HG02981 (cell line): ENCODE measurements at regions not wholly inside any gene's neighbourhood (a gene's known extent, or its start where the extent isn't known, plus 50 kb on each side); places are given as distances from the start of the nearest gene placed in this dataset.

Source experiments
- ATAC-seq: cut with Tn5 transposase; IDR thresholded peaks from one replicate; pipeline ENCODE4 v1.9.1; 2021; ENCODE audit warnings: mild to moderate bottlenecking, moderate library complexity; ENCODE audit not compliant: unreplicated experiment

GRCh38 chr13:111632906-111633305, 312.5 kb downstream of the TEX29 start:
- ATAC-seq, result no peak

GRCh38 chr13:111633401-111633800, 313.0 kb downstream of the TEX29 start:
- ATAC-seq, result no peak

- no peak for ATAC-seq
Measured at GRCh38 chr13:111634410-111634809, 314.0 kb downstream of the TEX29 start.

- ATAC-seq, result no peak
Measured at GRCh38 chr13:111636271-111636670, 315.8 kb downstream of the TEX29 start.

GRCh38 chr13:111636804-111637203, 316.4 kb downstream of the TEX29 start:
- no peak for ATAC-seq

GRCh38 chr13:111637365-111637764, 316.9 kb downstream of the TEX29 start:
- ATAC-seq, result no peak

GRCh38 chr13:111638233-111638632, 317.8 kb downstream of the TEX29 start:
- ATAC-seq, result no peak

GRCh38 chr13:111639196-111639705, 318.8 kb downstream of the TEX29 start:
- no peak for ATAC-seq

GRCh38 chr13:111640006-111640405, 319.6 kb downstream of the TEX29 start:
- no peak for ATAC-seq

- ATAC-seq, result no peak
Measured at GRCh38 chr13:111640476-111640875, 320.0 kb downstream of the TEX29 start.

GRCh38 chr13:111642156-111642767, 321.8 kb downstream of the TEX29 start:
- ATAC-seq, result no peak

GRCh38 chr13:111644750-111645149, 324.3 kb downstream of the TEX29 start:
- ATAC-seq, result no peak

GRCh38 chr13:111645198-111645597, 324.8 kb downstream of the TEX29 start:
- no peak for ATAC-seq

- no peak for ATAC-seq
Measured at GRCh38 chr13:111645598-111646455, 325.4 kb downstream of the TEX29 start.

GRCh38 chr13:111646456-111646855, 326.0 kb downstream of the TEX29 start:
- ATAC-seq, result no peak

GRCh38 chr13:111648885-111649284, 328.4 kb downstream of the TEX29 start:
- no peak for ATAC-seq

GRCh38 chr13:111650626-111651025, 330.2 kb downstream of the TEX29 start:
- ATAC-seq, result no peak

GRCh38 chr13:111652676-111653075, 332.2 kb downstream of the TEX29 start:
- no peak for ATAC-seq

GRCh38 chr13:111654531-111654930, 334.1 kb downstream of the TEX29 start:
- ATAC-seq, result no peak

GRCh38 chr13:111656439-111656838, 336.0 kb downstream of the TEX29 start:
- ATAC-seq, result no peak

- ATAC-seq, result no peak
Measured at GRCh38 chr13:111657013-111657412, 336.6 kb downstream of the TEX29 start.
